DND-41 (cell line): ENCODE measurements at regions not wholly inside any gene's neighbourhood (a gene's known extent, or its start where the extent isn't known, plus 50 kb on each side); places are given as distances from the start of the nearest gene placed in this dataset.

Source experiments
- ATAC-seq: fragments of 200-7000 bp; cut with Tn5 transposase; 3 replicates; pipeline ENCODE4 v1.9.1; 2021; ENCODE audit warnings: low read depth; ENCODE audit not compliant: insufficient read depth
- DNase-seq: peaks from one replicate; pipeline ENCODE4 v3.0.0-alpha.2; 2020
- H2AFZ ChIP-seq: 2 replicates; pipeline ENCODE4 v1.6.0; 2012; ENCODE audit warnings: low read depth, low read length
- H3K27ac ChIP-seq: 2 replicates; pipeline ENCODE4 v1.5.1; 2012; ENCODE audit warnings: low read length, inconsistent platforms
- H3K27me3 ChIP-seq: fragments of 200-600 bp; sonication (generic); 2 replicates; pipeline ENCODE4 v1.6.0; 2012; ENCODE audit warnings: low read length, mild to moderate bottlenecking, inconsistent platforms; ENCODE audit not compliant: insufficient read depth, poor library complexity
- H3K36me3 ChIP-seq: 2 replicates; pipeline ENCODE4 v1.5.1; 2012; ENCODE audit warnings: low read length, inconsistent platforms; ENCODE audit not compliant: insufficient read depth
- H3K4me1 ChIP-seq: 2 replicates; pipeline ENCODE4 v1.5.1; 2012; ENCODE audit warnings: mild to moderate bottlenecking, low read length; ENCODE audit not compliant: insufficient read depth
- H3K4me2 ChIP-seq: 2 replicates; pipeline ENCODE4 v1.6.0; 2012; ENCODE audit warnings: mild to moderate bottlenecking, moderate library complexity, low read length, inconsistent platforms; ENCODE audit not compliant: insufficient read depth
- H3K4me3 ChIP-seq, 2 experiments: fragments of 200-600 bp in 1 of 2; shearing (Covaris generic) in 1 of 2; 2 replicates each; pipeline ENCODE4 v1.5.1; 2012 to 2016; ENCODE audit warnings: inconsistent platforms in 2 of 2, low read length in 2 of 2, mild to moderate bottlenecking in 2 of 2, low read depth in 1 of 2, moderate library complexity in 1 of 2
- H3K79me2 ChIP-seq: 2 replicates; pipeline ENCODE4 v1.6.0; 2012; ENCODE audit warnings: low read length, inconsistent platforms; ENCODE audit not compliant: insufficient read depth
- H3K9ac ChIP-seq: 2 replicates; pipeline ENCODE4 v1.6.0; 2012; ENCODE audit warnings: low read depth, mild to moderate bottlenecking, inconsistent platforms, low read length, moderate library complexity
- H3K9me3 ChIP-seq: 2 replicates; pipeline ENCODE4 v1.5.1; 2012; ENCODE audit warnings: low read length, moderate library complexity, mild to moderate bottlenecking, inconsistent platforms; ENCODE audit not compliant: insufficient read depth, severe bottlenecking
- H4K20me1 ChIP-seq: 2 replicates; pipeline ENCODE4 v1.6.0; 2012; ENCODE audit warnings: low read length; ENCODE audit not compliant: insufficient read depth
- CTCF ChIP-seq: IDR thresholded peaks from 2 replicates; pipeline ENCODE4 v1.5.1; 2012; ENCODE audit warnings: borderline replicate concordance, low read length, moderate library complexity, mild to moderate bottlenecking; ENCODE audit not compliant: poor library complexity, severe bottlenecking; ENCODE audit errors: extremely low read depth
- EZH2 ChIP-seq: IDR thresholded peaks from 3 replicates; pipeline ENCODE4 v1.6.1; 2012; ENCODE audit warnings: borderline replicate concordance, low read depth, mild to moderate bottlenecking, moderate library complexity, low read length, inconsistent platforms; ENCODE audit not compliant: severe bottlenecking

GRCh38 chr5:57410374-57411320 is 72.0 kb downstream of the ACTBL2 start:
- ATAC-seq (0 out of 3 replicates have a peak, but pooled peaks have one; percentile 52), DNase-seq (no peak)
- no peak overlapping the region for H3K4me3 ChIP-seq
- H2AFZ ChIP-seq, result no peak overlapping the region; the same call in 1 of the 2 replicates
- H3K79me2 ChIP-seq, result no peaks in the 10 kb centered on the region
- H3K27me3 ChIP-seq, result no peaks in the 10 kb centered on the region
- no peak overlapping the region for H3K9ac ChIP-seq
- no peak overlapping the region for H3K4me2 ChIP-seq
- no peaks in the 10 kb centered on the region for H4K20me1 ChIP-seq
- no peaks in the 10 kb centered on the region for H3K9me3 ChIP-seq
- H3K4me1 ChIP-seq, result peaks cover 22% of the 10 kb centered on the region
- H3K36me3 ChIP-seq, result no peaks in the 10 kb centered on the region
- peak overlapping the region; percentile 56; the same call in 1 of the 2 replicates for H3K27ac ChIP-seq
- no peak for TF ChIP-seq EZH2
- TF ChIP-seq CTCF, result peak; percentile 45

GRCh38 chr5:57408714-57409113 is 73.9 kb downstream of the ACTBL2 start:
- Histone ChIP-seq H3K79me2 (no peaks in the 10 kb centered on the region), H3K4me1 (peaks cover 22% of the 10 kb centered on the region), H3K4me2 (no peak overlapping the region), H3K9ac (no peak overlapping the region), H3K36me3 (no peaks in the 10 kb centered on the region), H2AFZ (no peak overlapping the region), H3K27ac (no peak overlapping the region), H3K4me3 (no peak overlapping the region), H3K27me3 (no peaks in the 10 kb centered on the region), H4K20me1 (no peaks in the 10 kb centered on the region), H3K9me3 (no peaks in the 10 kb centered on the region)
- TF ChIP-seq CTCF (no peak), EZH2 (no peak)
- DNase-seq (no peak), ATAC-seq (no peak)

- Histone ChIP-seq H3K4me2 (no peak overlapping the region), H3K36me3 (no peaks in the 10 kb centered on the region), H3K9ac (no peak overlapping the region), H4K20me1 (no peaks in the 10 kb centered on the region), H3K27ac (no peak overlapping the region), H3K4me1 (peaks cover 22% of the 10 kb centered on the region), H2AFZ (no peak overlapping the region), H3K9me3 (no peaks in the 10 kb centered on the region), H3K27me3 (no peaks in the 10 kb centered on the region), H3K79me2 (no peaks in the 10 kb centered on the region), H3K4me3 (no peak overlapping the region)
- no peak for TF ChIP-seq CTCF
- no peak for TF ChIP-seq EZH2
- ATAC-seq, result no peak
- DNase-seq, result no peak
Observed at GRCh38 chr5:57408285-57408684, 74.3 kb downstream of the ACTBL2 start.
